GM13976 (cell line): ENCODE measurements at regions not wholly inside any gene's neighbourhood (a gene's known extent, or its start where the extent isn't known, plus 50 kb on each side); places are given as distances from the start of the nearest gene placed in this dataset.

Experiments
- DNase-seq: peaks from one replicate; pipeline ENCODE4 v3.0.0; 2012; ENCODE audit warnings: low spot score
- in situ Hi-C: fragments of 300-500 bp; cut with MboI; formaldehyde crosslinking; loops from one replicate; pipeline ENCODE4 v1.12.0; 2022; ENCODE audit warnings: low sequenced_read_pairs, mixed read lengths, inconsistent platforms; ENCODE audit not compliant: unreplicated experiment
- TF ChIP-seq, protein P1 (sequence below): IDR thresholded peaks from 2 replicates; pipeline ENCODE4 v1.5.1; 2012; ENCODE audit warnings: borderline replicate concordance, mild to moderate bottlenecking; ENCODE audit not compliant: insufficient read depth; ENCODE audit errors: extremely low read depth, missing control alignments, control extremely low read depth

DNA sequence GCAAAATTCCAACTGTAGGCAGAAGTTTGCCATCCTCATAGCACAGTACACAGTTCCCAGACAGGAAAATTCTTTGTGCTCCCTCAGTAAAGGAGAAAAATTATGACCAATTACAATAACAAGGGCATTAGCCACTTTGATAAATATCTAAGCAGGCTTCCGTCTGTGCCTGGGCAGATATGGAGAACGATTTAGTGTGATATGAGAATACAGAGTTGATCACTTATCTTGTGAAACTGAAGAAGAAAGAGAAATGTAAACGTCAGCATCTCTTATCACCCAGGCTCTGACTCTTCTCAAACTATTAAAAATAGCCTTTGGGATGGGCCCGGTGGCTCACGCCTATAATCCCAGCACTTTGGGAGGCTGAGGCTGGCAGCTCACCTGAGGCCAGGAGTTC, 54.5 kb upstream of the TIAM1 start:
- DNase-seq = no peak
- in situ Hi-C loops = no loop called here
- TF ChIP-seq, protein P1, sequence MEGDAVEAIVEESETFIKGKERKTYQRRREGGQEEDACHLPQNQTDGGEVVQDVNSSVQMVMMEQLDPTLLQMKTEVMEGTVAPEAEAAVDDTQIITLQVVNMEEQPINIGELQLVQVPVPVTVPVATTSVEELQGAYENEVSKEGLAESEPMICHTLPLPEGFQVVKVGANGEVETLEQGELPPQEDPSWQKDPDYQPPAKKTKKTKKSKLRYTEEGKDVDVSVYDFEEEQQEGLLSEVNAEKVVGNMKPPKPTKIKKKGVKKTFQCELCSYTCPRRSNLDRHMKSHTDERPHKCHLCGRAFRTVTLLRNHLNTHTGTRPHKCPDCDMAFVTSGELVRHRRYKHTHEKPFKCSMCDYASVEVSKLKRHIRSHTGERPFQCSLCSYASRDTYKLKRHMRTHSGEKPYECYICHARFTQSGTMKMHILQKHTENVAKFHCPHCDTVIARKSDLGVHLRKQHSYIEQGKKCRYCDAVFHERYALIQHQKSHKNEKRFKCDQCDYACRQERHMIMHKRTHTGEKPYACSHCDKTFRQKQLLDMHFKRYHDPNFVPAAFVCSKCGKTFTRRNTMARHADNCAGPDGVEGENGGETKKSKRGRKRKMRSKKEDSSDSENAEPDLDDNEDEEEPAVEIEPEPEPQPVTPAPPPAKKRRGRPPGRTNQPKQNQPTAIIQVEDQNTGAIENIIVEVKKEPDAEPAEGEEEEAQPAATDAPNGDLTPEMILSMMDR = no peak

DNA sequence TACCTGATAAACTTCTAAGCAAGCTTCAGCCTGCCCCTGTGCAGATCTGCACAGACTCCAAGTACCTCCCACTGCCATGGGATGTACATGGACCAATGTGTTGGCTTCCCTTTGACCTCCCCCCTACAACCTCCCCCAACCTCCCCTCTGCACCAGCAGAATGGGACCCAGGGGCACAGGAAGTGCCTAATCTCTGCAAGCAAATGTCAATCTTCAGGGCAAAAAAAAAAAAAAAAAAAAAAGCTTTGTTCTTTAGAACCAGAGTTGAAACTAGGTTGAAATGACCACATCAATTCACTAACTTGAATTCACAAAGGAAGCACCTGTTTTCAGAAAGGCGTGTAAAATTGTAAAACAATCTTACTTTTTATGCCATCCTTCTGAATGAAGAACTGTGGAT, 53.9 kb upstream of the TIAM1 start:
- in situ Hi-C loops = no loop called here
- TF ChIP-seq, protein P1 = no peak
- no peak for DNase-seq

DNA sequence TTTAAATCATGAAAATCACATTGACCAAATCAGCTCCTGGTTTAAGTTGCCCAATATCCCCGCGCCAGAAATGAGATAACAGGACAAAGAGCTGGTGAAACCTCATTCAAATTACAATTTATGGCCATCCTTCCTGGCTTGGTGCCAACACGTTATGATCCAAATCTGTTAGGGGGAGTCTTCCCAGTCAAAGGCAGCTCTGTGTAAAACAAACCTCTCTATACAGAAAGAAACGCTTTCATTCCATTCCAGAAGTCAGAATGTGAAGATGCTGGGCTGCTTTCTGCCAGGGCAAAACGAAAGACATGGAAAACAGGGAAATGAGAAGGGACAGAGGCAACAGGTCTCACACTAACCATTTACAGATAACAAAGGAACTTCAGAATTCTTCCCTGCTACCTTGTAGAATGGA, 53.5 kb upstream of the TIAM1 start:
- in situ Hi-C loops = no loop called here
- TF ChIP-seq, protein P1 = no peak
- DNase-seq = no peak

DNA sequence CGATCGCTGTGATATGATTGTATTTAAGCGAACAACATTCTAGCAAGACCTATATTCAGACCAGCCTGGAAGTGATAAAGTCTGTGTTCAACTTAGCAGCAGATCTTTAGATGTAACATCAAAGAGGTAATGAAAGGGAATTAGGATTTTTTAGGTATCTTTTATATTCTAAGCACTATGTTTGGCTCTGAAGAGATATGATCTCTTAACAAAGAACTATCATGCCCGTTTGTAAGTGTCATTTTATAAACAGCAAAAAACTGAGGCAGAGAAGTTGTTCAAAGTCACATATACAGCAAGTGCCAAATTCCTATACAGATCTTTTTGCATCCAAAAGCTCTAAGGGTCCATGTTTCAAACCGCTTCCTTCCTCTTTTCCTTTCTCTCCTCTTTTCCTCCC, 53.0 kb upstream of the TIAM1 start:
- in situ Hi-C loops = no loop called here
- no peak for DNase-seq
- TF ChIP-seq, protein P1 = no peak

DNA sequence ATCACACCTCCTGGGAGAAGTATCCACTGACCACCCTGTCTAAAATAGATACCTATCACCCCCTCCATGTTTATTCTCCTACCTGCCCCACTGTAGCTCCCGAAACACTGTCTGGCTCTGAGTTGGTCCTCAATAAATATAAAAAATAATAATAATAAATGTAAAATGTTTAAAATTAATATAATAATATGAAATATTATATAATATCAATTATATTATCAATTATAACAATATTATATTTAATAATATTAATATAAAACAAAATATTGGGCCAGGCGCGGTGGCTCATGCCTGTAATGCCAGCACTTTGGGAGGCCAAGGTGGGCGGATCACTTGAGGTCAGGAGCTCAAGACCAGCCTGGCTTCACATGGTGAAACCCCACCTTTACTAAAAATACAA, 52.3 kb upstream of the TIAM1 start:
- TF ChIP-seq, protein P1 = no peak
- DNase-seq = no peak
- in situ Hi-C loops = no loop called here

DNA sequence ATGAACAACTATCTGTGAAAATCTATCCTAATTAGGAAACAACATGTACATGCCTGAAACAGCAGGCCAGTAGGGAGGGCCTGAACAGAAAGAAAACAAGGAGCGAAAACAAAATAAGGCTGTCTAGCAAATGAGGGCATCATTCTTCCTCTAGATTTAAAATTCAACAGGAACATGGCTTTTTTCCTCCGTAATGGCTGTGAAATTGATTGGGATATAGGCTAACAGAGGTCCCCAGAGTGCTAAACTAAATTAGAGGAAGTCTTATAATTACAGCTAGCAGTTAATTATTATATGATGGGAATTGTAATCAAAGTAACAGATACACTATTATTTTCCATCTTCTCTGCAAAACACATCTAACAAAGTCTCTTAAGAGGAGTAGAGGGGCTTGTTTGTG, 51.7 kb upstream of the TIAM1 start:
- in situ Hi-C loops = no loop called here
- TF ChIP-seq, protein P1 = no peak
- no peak for DNase-seq

DNA sequence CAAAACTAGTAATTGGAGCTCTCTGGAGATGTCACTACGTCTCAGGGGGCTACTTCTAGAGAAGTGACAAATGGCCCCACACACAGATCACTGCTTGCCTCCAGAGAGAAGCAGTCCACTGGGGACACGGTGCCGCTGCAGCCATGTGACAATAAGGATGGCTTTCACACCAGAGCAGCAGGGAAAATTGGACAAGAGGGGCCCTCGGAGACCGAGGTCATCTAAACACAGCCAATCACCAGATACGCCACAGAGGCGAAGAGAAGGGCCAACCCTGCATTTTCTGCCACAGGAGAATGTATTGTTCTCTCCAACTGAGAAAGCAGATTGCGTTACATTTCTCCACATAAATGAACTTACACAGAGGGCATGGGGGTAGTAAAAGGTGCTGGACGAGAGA, 51.2 kb upstream of the TIAM1 start:
- DNase-seq = no peak
- TF ChIP-seq, protein P1 = no peak
- in situ Hi-C loops = no loop called here
